ENCODE measurements at regions not wholly inside any gene's neighbourhood (a gene's known extent, or its start where the extent isn't known, plus 50 kb on each side); places are given as distances from the start of the nearest gene placed in this dataset.

DNA sequence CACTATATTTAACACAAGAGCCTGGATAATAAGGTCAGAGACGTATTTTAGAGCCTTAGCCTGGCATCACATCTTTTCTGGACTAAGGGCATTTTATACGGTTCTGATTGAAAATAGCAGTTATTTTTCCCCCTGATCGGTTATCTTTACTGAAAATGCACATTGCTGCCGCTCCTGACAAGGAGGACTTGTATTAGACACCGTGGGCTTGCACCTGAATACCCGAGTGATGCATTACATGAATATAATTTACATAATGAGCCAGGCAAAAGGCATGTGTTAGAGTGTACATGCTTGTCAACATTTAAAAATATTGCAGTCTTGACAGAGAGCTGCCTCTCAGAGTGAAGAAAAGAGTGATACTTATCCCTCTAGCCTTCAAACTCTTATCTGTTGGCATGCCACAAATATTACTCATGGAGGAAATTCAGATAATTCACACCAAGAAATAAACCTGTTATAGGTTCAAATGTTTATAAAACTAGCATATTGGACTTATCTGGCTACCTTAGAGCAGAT, 470.5 kb upstream of the ETAA1 start:
- Mint-ChIP-seq H3K27me3 (no peaks in the 10 kb centered on the region), H3K4me3 (no peak overlapping the region), H3K27ac (no peak overlapping the region), H3K36me3 (ENCODE audit: low read depth) (no peaks in the 10 kb centered on the region), H3K4me1 (no peaks in the 10 kb centered on the region), H3K9me3 (ENCODE audit: low read depth) (no peaks in the 10 kb centered on the region)
- ChIA-PET POLR2A (no interaction called here), CTCF (no interaction called here)
- intact Hi-C loops (cut with DNase I, micrococcal nuclease): no loop called here
- ATAC-seq (no peak), DNase-seq (no peak)

DNA sequence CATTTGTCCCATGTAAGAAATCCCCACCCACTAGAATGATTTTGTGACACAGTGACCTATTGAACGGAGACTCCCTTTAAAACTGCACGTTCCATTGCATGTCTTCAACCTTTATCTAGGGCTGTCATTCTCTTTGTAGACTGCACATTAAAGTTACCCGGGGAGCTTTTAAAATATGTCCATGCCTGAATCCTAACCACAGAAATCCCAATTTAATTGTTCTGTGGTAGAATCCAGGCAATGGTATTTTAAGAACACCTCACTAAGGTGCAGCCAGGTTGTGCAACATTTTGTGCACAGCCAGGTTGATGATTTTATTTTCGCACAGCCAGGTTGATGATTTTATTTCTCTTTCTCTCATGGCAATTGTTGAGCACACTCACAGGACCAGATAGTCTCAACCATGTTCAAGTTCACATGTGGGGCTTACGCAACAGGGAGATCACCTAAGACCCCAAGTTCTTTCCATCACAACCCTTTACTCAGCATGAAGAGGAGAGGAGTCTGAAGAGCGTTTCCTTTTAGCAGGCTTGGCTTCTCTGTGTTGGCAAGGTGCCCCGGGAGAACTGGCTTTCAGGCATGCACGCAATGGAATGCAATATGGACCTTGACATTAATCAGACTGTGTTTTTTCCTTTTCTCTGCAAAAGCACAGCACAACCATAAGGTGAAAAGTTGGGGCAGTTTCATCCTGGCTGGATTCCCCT, 467.3 kb upstream of the ETAA1 start:
- Mint-ChIP-seq H3K9me3 (ENCODE audit: low read depth) (no peaks in the 10 kb centered on the region), H3K4me3 (no peak overlapping the region), H3K27ac (no peak overlapping the region), H3K27me3 (no peaks in the 10 kb centered on the region), H3K4me1 (no peaks in the 10 kb centered on the region), H3K36me3 (ENCODE audit: low read depth) (no peaks in the 10 kb centered on the region)
- ATAC-seq (no peak), DNase-seq (no peak)
- intact Hi-C loops (cut with DNase I, micrococcal nuclease): no loop called here
- CTCF ChIA-PET: no interaction called here
- POLR2A ChIA-PET: no interaction called here

GRCh38 chr2:66930339-66931220, 466.6 kb upstream of the ETAA1 start:
- Mint-ChIP-seq H3K27me3 (no peaks in the 10 kb centered on the region), H3K36me3 (ENCODE audit: low read depth) (no peaks in the 10 kb centered on the region), H3K9me3 (ENCODE audit: low read depth) (no peaks in the 10 kb centered on the region), H3K27ac (no peak overlapping the region), H3K4me1 (no peaks in the 10 kb centered on the region), H3K4me3 (no peak overlapping the region)
- DNase-seq (no peak), ATAC-seq (no peak)
- POLR2A ChIA-PET: no interaction called here
- CTCF ChIA-PET: no interaction called here
- intact Hi-C loops (cut with DNase I, micrococcal nuclease): no loop called here

DNA sequence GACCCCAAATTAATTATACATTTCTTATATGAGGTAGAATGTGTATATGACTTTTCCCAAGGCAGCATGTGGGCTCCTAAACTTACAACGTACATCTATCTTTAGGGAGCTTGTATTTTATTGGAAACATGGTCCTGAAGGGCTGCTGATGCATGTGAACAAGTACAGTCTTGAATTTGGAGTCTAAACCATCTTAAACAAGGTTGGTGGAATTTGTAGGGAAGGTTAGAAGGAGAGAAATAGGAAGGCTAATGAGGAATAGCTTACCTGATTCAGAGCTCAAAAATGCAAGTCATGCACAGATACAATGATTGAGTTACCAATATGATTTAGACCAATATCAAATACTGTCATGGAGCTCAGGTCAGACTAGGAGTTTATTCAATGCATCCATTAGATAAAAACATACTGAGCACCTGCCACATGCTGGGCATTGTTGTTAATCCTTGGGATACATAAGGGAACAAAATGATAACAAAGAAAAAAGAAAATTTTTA, 458.6 kb upstream of the ETAA1 start:
- no peaks in the 10 kb centered on the region for H3K36me3 Mint-ChIP-seq (ENCODE audit: low read depth)
- H3K4me1 Mint-ChIP-seq: no peaks in the 10 kb centered on the region
- no peak for ATAC-seq
- no peaks in the 10 kb centered on the region for H3K27me3 Mint-ChIP-seq
- H3K9me3 Mint-ChIP-seq (ENCODE audit: low read depth): peaks cover 2% of the 10 kb centered on the region
- DNase-seq: no peak
- intact Hi-C loops (cut with DNase I, micrococcal nuclease): no loop called here
- CTCF ChIA-PET: no interaction called here
- POLR2A ChIA-PET: no interaction called here
- H3K27ac Mint-ChIP-seq: no peak overlapping the region
- no peak overlapping the region for H3K4me3 Mint-ChIP-seq

DNA sequence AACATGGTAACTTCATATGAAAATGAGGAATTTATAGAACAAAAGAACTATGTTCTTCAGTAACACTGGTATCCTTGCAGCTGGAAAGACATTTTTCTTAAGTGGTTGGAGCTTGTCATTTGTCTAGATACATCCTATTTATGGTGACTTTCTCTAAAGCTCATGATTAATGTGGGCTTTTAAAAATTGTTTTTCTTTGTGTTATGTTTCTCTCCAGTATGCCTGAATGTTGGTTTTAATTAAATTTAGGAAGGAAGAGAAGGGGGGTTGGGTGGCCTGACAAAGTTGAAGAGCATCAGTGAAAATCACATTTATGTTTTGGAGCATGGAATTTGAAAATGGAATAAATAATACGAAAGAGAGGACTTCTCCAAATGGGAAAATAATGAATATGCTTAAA, 457.1 kb upstream of the ETAA1 start:
- DNase-seq (no peak), ATAC-seq (no peak)
- no peak overlapping the region for H3K27ac Mint-ChIP-seq
- H3K4me3 Mint-ChIP-seq: no peak overlapping the region
- no peaks in the 10 kb centered on the region for H3K4me1 Mint-ChIP-seq
- peaks cover 2% of the 10 kb centered on the region for H3K9me3 Mint-ChIP-seq (ENCODE audit: low read depth)
- POLR2A ChIA-PET: no interaction called here
- CTCF ChIA-PET: no interaction called here
- H3K27me3 Mint-ChIP-seq: no peaks in the 10 kb centered on the region
- H3K36me3 Mint-ChIP-seq (ENCODE audit: low read depth): no peaks in the 10 kb centered on the region
- intact Hi-C loops (cut with DNase I, micrococcal nuclease): no loop called here

DNA sequence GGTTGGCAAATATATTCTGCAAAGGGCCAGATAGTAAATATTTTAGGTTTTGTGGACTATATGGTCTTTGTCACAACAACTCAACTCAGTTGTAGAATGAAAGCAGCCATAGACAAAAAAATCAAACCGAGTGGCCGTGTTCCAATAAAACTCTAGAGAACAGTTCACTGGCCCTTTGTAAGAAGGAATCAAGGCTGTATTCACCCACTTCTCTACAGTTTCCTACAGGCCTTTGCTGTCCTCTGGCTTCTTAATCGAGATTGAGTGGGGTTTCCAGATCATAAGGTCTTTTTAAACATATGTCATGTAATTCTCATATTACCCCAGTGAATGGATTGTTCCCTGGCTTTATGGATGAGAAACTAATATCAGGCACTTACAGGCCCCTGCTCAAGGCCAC, 448.9 kb upstream of the ETAA1 start:
- Mint-ChIP-seq H3K36me3 (ENCODE audit: low read depth) (no peaks in the 10 kb centered on the region), H3K4me1 (no peaks in the 10 kb centered on the region), H3K9me3 (ENCODE audit: low read depth) (no peaks in the 10 kb centered on the region), H3K27ac (no peak overlapping the region), H3K27me3 (no peaks in the 10 kb centered on the region), H3K4me3 (no peak overlapping the region)
- POLR2A ChIA-PET: no interaction called here
- DNase-seq (no peak), ATAC-seq (no peak)
- CTCF ChIA-PET: no interaction called here
- intact Hi-C loops (cut with DNase I, micrococcal nuclease): no loop called here

- ATAC-seq (no peak), DNase-seq (no peak)
- Mint-ChIP-seq H3K4me3 (no peak overlapping the region), H3K9me3 (ENCODE audit: low read depth) (no peaks in the 10 kb centered on the region), H3K27ac (no peak overlapping the region), H3K36me3 (ENCODE audit: low read depth) (no peaks in the 10 kb centered on the region), H3K27me3 (no peaks in the 10 kb centered on the region), H3K4me1 (no peaks in the 10 kb centered on the region)
- ChIA-PET CTCF (no interaction called here), POLR2A (no interaction called here)
- intact Hi-C loops (cut with DNase I, micrococcal nuclease): no loop called here
These were observed 439.9 kb upstream of the ETAA1 start for GRCh38 chr2:66957198-66957597.

DNA sequence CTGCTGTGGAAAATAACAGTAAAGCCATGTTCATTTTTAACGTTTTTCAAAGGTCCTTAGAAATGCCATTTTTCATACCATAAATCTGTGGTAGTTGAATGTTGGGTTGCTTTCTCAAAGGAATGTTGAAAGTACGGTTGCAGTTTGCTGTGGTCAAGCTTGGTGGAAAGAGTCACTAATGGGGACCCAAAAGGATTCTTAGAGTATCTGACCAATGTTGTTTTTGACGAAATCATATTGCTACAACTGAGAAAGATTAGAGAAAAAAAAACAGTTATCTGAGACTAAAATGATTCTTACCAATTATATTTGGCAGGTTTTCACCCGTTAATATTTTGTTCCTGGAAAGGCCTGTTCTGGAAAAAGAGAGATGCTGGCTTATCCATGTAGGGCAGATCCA, 439.5 kb upstream of the ETAA1 start:
- intact Hi-C loops (cut with DNase I, micrococcal nuclease): no loop called here

DNA sequence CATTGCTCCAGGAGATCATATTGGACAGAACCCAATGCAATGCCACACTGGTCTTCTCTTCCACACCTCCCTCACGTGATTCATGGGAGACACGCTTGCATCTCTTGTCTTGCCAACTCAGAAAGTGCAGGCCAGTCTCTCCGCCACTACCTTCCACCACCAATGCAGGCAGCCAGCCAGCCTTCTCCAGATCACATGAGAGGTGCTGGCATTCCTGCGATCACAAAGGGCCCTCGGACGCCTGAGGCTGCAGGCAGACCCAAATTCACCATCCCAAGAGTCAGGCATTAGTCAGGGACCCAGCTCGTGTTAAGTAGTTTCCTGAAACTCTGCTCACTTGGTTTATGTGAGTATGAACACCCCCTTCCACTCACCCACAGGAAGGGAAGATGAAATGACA, 437.0 kb upstream of the ETAA1 start:
- Mint-ChIP-seq H3K36me3 (ENCODE audit: low read depth) (no peaks in the 10 kb centered on the region), H3K4me3 (no peak overlapping the region)
- ATAC-seq: no peak

More for the DNA sequence above, 439.5 kb upstream of the ETAA1 start:
- no peaks in the 10 kb centered on the region for H3K27me3 Mint-ChIP-seq
- no peak overlapping the region for H3K4me3 Mint-ChIP-seq
- no peaks in the 10 kb centered on the region for H3K4me1 Mint-ChIP-seq
- no peak overlapping the region for H3K27ac Mint-ChIP-seq
- CTCF ChIA-PET: no interaction called here
- no peaks in the 10 kb centered on the region for H3K36me3 Mint-ChIP-seq (ENCODE audit: low read depth)
- no peaks in the 10 kb centered on the region for H3K9me3 Mint-ChIP-seq (ENCODE audit: low read depth)
- DNase-seq: no peak
- no peak for ATAC-seq
- POLR2A ChIA-PET: no interaction called here

DNA sequence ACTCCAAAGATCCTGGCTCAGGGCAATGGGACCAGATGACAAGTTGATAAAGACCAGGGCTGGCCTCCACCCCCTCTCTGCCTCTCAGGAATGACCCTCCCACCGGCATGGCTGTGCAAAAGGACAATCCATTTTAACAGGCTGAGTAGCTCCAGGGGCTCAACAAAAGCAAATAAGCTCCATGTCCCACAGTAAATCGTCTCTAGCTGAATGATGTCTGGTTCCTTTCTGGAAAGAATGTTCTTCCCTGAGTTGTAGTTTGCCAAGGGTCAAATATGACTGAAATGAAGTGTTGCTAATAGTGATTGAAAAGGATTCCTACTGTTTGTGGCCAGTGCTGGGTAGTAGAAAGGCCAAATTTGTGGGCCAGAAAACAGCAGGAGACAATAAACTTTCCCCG, 434.4 kb upstream of the ETAA1 start:
- intact Hi-C loops (cut with DNase I, micrococcal nuclease): no loop called here
- H3K4me1 Mint-ChIP-seq: no peaks in the 10 kb centered on the region
- no peak overlapping the region for H3K4me3 Mint-ChIP-seq
- no peaks in the 10 kb centered on the region for H3K27me3 Mint-ChIP-seq
- no peak for ATAC-seq
- ChIA-PET POLR2A (no interaction called here), CTCF (no interaction called here)
- H3K9me3 Mint-ChIP-seq (ENCODE audit: low read depth): no peaks in the 10 kb centered on the region
- no peaks in the 10 kb centered on the region for H3K36me3 Mint-ChIP-seq (ENCODE audit: low read depth)
- no peak overlapping the region for H3K27ac Mint-ChIP-seq
- DNase-seq: no peak

More for the DNA sequence above, 437.0 kb upstream of the ETAA1 start:
- ChIA-PET CTCF (no interaction called here), POLR2A (no interaction called here)
- Mint-ChIP-seq H3K27ac (no peak overlapping the region), H3K27me3 (no peaks in the 10 kb centered on the region), H3K9me3 (ENCODE audit: low read depth) (no peaks in the 10 kb centered on the region), H3K4me1 (no peaks in the 10 kb centered on the region)
- intact Hi-C loops (cut with DNase I, micrococcal nuclease): no loop called here
- no peak for DNase-seq

DNA sequence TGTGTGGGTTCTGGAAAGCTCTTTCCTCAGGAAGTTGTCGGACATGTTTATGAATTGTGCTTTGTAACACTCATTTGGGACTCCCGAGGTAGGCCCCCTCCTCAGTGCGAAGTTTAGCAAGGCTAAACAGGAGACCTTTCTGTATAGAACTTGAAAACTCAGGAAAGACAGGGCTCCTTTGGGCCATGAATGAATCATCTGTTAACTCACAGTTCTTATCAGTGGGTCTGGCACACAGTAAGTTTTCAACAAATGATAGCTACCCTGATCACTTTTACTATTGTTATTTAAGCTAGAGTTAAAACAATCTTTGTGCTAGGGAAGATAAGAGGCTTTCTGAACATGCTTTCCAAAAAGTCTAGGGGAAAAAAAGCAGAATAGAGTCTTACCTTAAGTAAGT, 430.5 kb upstream of the ETAA1 start:
- H3K36me3 Mint-ChIP-seq (ENCODE audit: low read depth): no peaks in the 10 kb centered on the region
- H3K27me3 Mint-ChIP-seq: no peaks in the 10 kb centered on the region
- CTCF ChIA-PET: no interaction called here
- no peak overlapping the region for H3K27ac Mint-ChIP-seq
- POLR2A ChIA-PET: no interaction called here
- DNase-seq (no peak), ATAC-seq (no peak)
- no peaks in the 10 kb centered on the region for H3K9me3 Mint-ChIP-seq (ENCODE audit: low read depth)
- intact Hi-C loops (cut with DNase I, micrococcal nuclease): no loop called here
- H3K4me3 Mint-ChIP-seq: no peak overlapping the region
- H3K4me1 Mint-ChIP-seq: no peaks in the 10 kb centered on the region

GRCh38 chr2:66968946-66969345, 428.2 kb upstream of the ETAA1 start:
- ATAC-seq: no peak
- CTCF ChIA-PET: no interaction called here

More at GRCh38 chr2:66968946-66969345, 428.2 kb upstream of the ETAA1 start:
- intact Hi-C loops (cut with DNase I, micrococcal nuclease): no loop called here
- H3K9me3 Mint-ChIP-seq (ENCODE audit: low read depth): no peaks in the 10 kb centered on the region
- H3K27me3 Mint-ChIP-seq: no peaks in the 10 kb centered on the region
- H3K36me3 Mint-ChIP-seq (ENCODE audit: low read depth): no peaks in the 10 kb centered on the region
- no peak overlapping the region for H3K4me3 Mint-ChIP-seq
- H3K27ac Mint-ChIP-seq: no peak overlapping the region
- H3K4me1 Mint-ChIP-seq: no peaks in the 10 kb centered on the region
- DNase-seq: no peak
- POLR2A ChIA-PET: no interaction called here

All from activated CD4-positive, alpha-beta T cell treated with anti-CD3 and anti-CD28 coated beads for 36 hours (primary cell).